ENCODE measurements at regions not wholly inside any gene's neighbourhood (a gene's known extent, or its start where the extent isn't known, plus 50 kb on each side); places are given as distances from the start of the nearest gene placed in this dataset.

DNA sequence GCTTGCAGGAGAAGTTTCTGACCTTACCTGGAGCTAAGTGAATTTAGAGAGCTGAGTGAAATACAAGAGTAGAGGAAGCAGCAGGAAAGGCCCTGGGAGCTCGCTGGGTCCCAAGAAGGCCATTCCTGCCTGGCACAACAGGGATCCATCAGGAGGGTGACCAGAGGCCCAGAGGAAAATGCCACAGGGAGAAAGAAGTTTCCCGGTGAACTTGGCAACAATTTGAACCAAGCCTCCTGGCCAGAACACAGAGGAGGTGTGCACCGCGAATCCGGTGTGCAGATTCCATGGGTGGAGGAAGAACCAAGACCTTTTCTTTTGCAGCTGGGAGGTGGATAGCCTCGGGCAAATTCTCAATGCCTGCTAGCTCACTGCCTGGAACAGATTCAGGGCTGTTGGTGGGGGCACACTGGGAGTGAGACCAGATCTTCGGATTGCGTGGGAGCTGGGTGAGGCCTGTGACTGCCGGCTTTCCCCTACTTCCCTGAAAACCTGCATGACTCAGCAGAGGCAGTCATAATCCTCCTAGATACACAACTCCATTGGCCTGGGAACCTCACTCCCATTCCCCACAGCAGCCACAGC lies 1850.9 kb upstream of the NUDT12 start:
- intact Hi-C loops (cut with DNase I): no loop called here
- no peak for ATAC-seq (ENCODE audit: poor library complexity)
- no peak for DNase-seq

- intact Hi-C loops (cut with DNase I): no loop called here
- ATAC-seq (ENCODE audit: poor library complexity) (no peak), DNase-seq (no peak)
Observed at GRCh38 chr5:105409695-105410094, 1847.1 kb upstream of the NUDT12 start.

GRCh38 chr5:105407200-105407599 lies 1844.6 kb upstream of the NUDT12 start:
- DNase-seq: no peak
- intact Hi-C loops (cut with DNase I): no loop called here
- no peak for ATAC-seq (ENCODE audit: poor library complexity)

GRCh38 chr5:105397749-105398148 lies 1835.2 kb upstream of the NUDT12 start:
- DNase-seq (no peak), ATAC-seq (ENCODE audit: poor library complexity) (no peak)
- intact Hi-C loops (cut with DNase I): no loop called here

DNA sequence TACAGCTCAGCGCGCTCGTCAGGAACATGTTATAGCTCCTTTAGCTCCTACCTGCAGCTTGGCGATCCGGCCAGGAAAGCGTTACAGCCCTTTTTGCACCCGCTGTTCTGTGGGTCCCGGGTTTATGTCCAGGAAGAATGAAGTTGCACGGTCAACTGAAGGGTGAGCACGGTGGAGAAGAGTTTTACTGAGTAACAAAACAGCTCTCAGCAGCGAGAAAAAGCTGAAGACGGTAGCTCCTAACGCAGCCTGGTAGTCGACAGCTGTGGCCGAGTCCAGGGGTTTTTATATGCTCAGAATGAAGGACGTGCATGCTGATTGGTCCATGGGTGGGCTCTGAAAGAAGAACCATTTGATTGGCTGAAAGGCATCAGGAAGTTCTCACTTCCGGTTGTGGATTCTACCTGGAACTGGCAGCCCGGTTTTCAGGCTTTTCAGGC lies 1830.1 kb upstream of the NUDT12 start:
- intact Hi-C loops (cut with DNase I): no loop called here
- no peak for ATAC-seq (ENCODE audit: poor library complexity)
- DNase-seq: no peak

GRCh38 chr5:105392122-105392709 lies 1829.6 kb upstream of the NUDT12 start:
- peak; percentile 24 for DNase-seq
- ATAC-seq (ENCODE audit: poor library complexity): no peak
- intact Hi-C loops (cut with DNase I): no loop called here

GRCh38 chr5:105380126-105380525 lies 1817.5 kb upstream of the NUDT12 start:
- no peak for ATAC-seq (ENCODE audit: poor library complexity)
- no peak for DNase-seq
- intact Hi-C loops (cut with DNase I): no loop called here

GRCh38 chr5:105371169-105371568 lies 1808.6 kb upstream of the NUDT12 start:
- DNase-seq (no peak), ATAC-seq (ENCODE audit: poor library complexity) (no peak)
- intact Hi-C loops (cut with DNase I): no loop called here

GRCh38 chr5:105350486-105351140 lies 1788.0 kb upstream of the NUDT12 start:
- DNase-seq: no peak
- intact Hi-C loops (cut with DNase I): no loop called here
- no peak for ATAC-seq (ENCODE audit: poor library complexity)

DNA sequence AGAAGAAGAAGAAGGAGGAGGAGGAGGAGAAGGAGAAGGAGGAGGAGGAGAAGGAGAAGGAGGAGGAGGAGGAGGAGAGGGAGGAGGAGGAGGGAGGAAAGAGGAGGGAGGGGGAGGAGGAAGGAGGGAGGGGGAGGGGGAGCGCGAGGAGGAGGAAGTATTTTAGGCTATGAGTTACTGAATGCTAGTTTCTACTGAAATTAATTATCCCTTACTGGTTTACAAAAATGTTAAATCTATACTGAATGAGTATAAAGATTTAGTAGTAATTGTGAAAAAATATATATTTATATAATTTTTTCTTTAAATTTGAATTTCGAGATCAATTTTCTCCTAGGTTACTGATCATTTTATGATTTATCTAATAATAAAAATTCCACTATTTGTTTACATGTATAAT lies 1769.0 kb upstream of the NUDT12 start:
- ATAC-seq (ENCODE audit: poor library complexity): no peak
- no peak for DNase-seq
- intact Hi-C loops (cut with DNase I): no loop called here

DNA sequence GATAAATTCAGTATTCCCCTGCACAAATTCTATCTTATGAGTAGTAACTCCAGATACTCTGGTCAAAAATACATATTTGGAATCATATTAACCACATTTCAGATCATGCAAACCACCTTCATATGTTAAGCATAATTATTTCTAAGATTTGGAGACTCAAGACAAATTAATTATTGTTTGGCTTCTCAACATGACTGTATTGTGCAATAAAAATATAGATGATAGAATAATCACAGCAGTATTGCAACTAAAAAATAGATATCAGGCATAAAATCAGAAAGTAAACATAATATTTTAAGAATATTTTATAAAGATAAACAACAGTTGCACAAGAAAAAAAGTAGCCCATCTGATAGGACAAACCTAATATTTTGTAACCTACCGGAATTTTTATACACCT lies 1767.6 kb upstream of the NUDT12 start:
- intact Hi-C loops (cut with DNase I): no loop called here
- DNase-seq (no peak), ATAC-seq (ENCODE audit: poor library complexity) (no peak)

DNA sequence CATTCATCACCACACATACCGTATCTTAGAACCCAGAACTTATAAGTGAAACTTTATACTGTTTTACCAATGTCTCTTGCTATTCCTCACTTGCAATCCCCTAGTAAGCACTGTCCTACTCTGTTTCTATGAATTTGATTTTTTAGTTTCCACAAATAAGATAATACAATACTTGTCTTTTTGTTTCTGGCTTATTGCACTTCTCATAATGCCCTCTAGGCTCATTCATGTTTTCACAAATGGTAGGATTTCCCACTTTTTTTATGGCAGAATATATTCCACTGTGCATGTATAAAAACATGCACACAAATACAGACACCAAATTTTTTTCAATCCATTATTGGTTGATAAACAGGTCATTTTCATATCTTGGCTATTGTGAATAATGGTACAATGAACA lies 1742.3 kb upstream of the NUDT12 start:
- intact Hi-C loops (cut with DNase I): no loop called here
- DNase-seq (no peak), ATAC-seq (ENCODE audit: poor library complexity) (no peak)

- no peak for ATAC-seq (ENCODE audit: poor library complexity)
- DNase-seq: no peak
- intact Hi-C loops (cut with DNase I): no loop called here
Observed at GRCh38 chr5:105288946-105289345, 1726.4 kb upstream of the NUDT12 start.

GRCh38 chr5:105283134-105283533 lies 1720.5 kb upstream of the NUDT12 start:
- intact Hi-C loops (cut with DNase I): no loop called here
- no peak for DNase-seq
- no peak for ATAC-seq (ENCODE audit: poor library complexity)

DNA sequence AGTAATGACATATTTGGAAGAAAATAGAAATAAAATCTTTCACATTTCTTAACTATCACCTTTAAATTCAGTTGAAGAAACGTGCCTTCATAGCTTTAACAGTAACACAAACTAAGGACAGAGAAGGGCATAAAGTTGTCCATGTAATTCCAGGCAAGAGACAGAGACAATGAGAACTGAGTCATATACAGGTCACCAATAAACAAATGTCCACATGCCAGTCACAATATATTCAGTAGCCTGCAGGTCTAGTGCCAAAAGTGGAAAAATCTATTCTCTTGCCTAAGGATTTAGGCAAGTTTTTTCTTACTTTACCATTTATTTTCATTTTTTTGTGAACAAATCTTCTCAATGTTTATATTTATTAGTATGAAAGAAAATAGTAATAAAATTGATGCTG lies 1711.5 kb upstream of the NUDT12 start:
- intact Hi-C loops (cut with DNase I): no loop called here
- ATAC-seq (ENCODE audit: poor library complexity): no peak

DNA sequence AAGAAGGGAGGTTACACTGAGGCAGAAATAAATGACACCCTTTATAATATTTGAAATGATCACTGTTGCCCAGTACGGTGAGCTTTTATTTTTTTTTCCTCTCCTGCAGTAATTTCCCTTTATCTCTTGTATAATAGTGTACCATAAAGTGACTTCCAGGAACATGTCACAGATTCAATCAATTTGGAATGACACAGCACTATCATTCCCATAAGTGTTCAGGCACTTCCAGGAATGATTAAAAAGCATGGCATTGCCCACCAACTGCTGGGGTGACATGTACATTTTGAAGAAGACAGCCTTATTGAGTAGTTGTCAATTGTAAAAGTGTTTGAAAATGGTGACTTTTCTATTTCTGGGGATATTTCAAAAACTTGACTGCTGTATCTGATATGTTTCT lies 1700.9 kb upstream of the NUDT12 start:
- DNase-seq: no peak
- intact Hi-C loops (cut with DNase I): no loop called here

More for the DNA sequence above, 1711.5 kb upstream of the NUDT12 start:
- DNase-seq: no peak

DNA sequence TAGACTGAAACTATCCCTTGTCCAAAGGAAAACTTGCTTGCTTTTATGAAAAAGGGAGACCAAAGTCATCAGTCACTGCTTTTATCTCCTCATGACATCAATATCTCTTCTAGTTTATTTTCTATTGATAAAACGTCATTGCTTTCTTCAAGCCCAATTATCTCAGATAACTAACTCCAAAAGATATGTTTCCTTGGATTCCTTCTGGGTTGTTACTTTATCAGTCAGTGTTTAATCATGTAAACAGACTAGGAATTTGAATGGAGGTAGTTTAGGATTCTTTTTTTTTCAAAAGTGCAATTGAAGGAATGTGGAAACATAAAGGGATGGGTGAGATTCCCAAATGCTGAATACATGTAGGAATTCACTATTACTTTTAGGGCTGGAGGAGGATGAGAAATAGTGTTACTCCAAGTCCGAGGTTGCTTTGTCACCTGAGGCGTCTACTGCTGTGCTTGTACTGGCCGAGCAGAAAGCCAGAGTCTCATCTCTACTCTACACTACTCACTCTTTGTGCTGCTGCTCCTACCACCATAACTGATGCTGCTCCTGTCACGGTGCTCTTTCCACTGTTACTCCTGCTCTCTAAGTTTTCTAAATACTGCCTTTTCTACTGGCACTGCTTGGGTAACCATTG lies 1697.1 kb upstream of the NUDT12 start:
- intact Hi-C loops (cut with DNase I): no loop called here
- ATAC-seq (ENCODE audit: poor library complexity): no peak

More for the DNA sequence above, 1700.9 kb upstream of the NUDT12 start:
- no peak for ATAC-seq (ENCODE audit: poor library complexity)

DNA sequence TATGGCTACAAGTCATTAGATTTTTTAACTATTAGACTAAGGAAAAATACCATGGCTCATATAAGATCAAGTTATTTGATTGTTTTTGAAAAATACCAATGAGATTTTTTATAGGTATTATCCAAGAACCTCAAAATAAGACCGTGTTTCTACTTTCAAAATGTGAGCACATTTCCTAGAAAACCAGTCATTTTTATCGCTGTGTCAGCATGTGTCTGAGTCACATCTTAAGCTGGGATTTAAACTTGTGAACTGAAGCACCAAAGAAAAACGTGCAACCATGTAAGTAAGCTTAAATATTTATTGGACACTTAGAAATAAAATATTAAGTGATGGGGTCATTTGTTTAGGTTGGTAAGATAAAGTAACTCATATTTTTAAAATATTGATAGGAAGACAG lies 1676.0 kb upstream of the NUDT12 start:
- DNase-seq (no peak), ATAC-seq (ENCODE audit: poor library complexity) (no peak)
- intact Hi-C loops (cut with DNase I): no loop called here

More for the DNA sequence above, 1697.1 kb upstream of the NUDT12 start:
- DNase-seq: no peak

GRCh38 chr5:105230516-105231157 lies 1668.0 kb upstream of the NUDT12 start:
- ATAC-seq (ENCODE audit: poor library complexity): no peak
- intact Hi-C loops (cut with DNase I): no loop called here
- DNase-seq: no peak

DNA sequence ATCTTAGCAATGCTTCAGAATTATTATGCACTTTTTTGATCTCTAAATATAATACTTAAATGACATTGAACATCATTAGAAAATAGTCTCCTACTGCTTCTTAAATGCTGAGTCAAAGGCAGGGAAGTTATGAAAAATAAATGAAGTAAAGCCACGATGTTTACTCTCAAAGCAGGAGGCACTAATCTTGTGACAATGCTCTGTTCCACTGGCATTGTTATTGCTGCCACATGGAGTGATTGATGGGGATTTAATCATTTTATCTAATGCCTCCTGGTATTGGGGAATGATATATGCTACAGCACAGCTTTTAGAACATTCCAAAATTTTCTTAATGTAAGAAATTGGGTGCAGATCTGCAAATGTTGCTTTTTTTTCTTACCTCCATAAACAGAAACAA lies 1655.4 kb upstream of the NUDT12 start:
- ATAC-seq (ENCODE audit: poor library complexity) (no peak), DNase-seq (no peak)
- intact Hi-C loops (cut with DNase I): no loop called here

All from Right ventricle myocardium superior (tissue), 1 donor.